Kidney (tissue), 13 donors: ENCODE measurements at regions not wholly inside any gene's neighbourhood (a gene's known extent, or its start where the extent isn't known, plus 50 kb on each side); places are given as distances from the start of the nearest gene placed in this dataset.

Source experiments
- DNase-seq, 5 donors: peaks; one replicate each; pipeline ENCODE4 v3.0.0-alpha.2; 2013 to 2020
- FAIRE-seq: peaks from 2 replicates; lab custom pipeline; 2012; peaks lifted over from hg19 to GRCh38; lab: Jason Lieb, UNC
- H3K27ac ChIP-seq, 2 donors: one replicate each; pipeline ENCODE4 v1.7.0; 2013; ENCODE audit warnings: low read depth in 2 of 2, low read length in 2 of 2, inconsistent platforms in 1 of 2
- H3K27me3 ChIP-seq: one replicate; pipeline ENCODE4 v1.7.1; 2013; ENCODE audit warnings: low read length, inconsistent platforms; ENCODE audit not compliant: control insufficient read depth, insufficient read depth
- H3K36me3 ChIP-seq, 3 donors: one replicate each; pipeline versions ENCODE4 v1.7.0 to v1.7.1; 2013; ENCODE audit warnings: low read length in 3 of 3, control low read depth in 1 of 3, inconsistent platforms in 1 of 3; ENCODE audit not compliant: insufficient read depth in 3 of 3, control insufficient read depth in 2 of 3
- H3K4me1 ChIP-seq, 3 donors: one replicate each; pipeline versions ENCODE4 v1.7.0 to v1.7.1; 2013; ENCODE audit warnings: low read length in 3 of 3, inconsistent platforms in 1 of 3, low read depth in 1 of 3; ENCODE audit not compliant: control insufficient read depth in 2 of 3, insufficient read depth in 2 of 3
- H3K4me3 ChIP-seq, 3 donors: one replicate each; pipeline versions ENCODE4 v1.7.0 to v1.8.1; 2013; ENCODE audit warnings: low read length in 3 of 3, control low read depth in 1 of 3, inconsistent platforms in 1 of 3
- H3K9ac ChIP-seq, 3 donors: one replicate each; pipeline versions ENCODE4 v1.7.0 to v1.7.1; 2013; ENCODE audit warnings: low read length in 3 of 3, control low read depth in 1 of 3, inconsistent platforms in 1 of 3
- H3K9me3 ChIP-seq, 3 donors: one replicate each; pipeline versions ENCODE4 v1.7.0 to v1.7.1; 2013; ENCODE audit warnings: low read length in 3 of 3, control low read depth in 1 of 3, inconsistent platforms in 1 of 3; ENCODE audit not compliant: control insufficient read depth in 2 of 3, insufficient read depth in 1 of 3
- intact Hi-C: fragments of 100-400 bp; cut with DNase I; formaldehyde crosslinking; loops from one replicate; pipeline ENCODE4 v1.11.1; 2022
- TF ChIP-seq, protein P1 (sequence below): IDR thresholded peaks from 3 replicates; pipeline ENCODE4 v1.5.1; 2012; ENCODE audit warnings: mild to moderate bottlenecking, moderate library complexity, borderline replicate concordance; ENCODE audit not compliant: insufficient read depth; ENCODE audit errors: extremely low read depth
- donor health status: control.
- donor health status: control.
- donor health status: control.
- donor health status: control.
- donor health status: control.
- donor health status: DM: yes; HTN: yes; CAD: no.
- donor health status: Normal renal cell carcinoma (clear cell type).

DNA sequence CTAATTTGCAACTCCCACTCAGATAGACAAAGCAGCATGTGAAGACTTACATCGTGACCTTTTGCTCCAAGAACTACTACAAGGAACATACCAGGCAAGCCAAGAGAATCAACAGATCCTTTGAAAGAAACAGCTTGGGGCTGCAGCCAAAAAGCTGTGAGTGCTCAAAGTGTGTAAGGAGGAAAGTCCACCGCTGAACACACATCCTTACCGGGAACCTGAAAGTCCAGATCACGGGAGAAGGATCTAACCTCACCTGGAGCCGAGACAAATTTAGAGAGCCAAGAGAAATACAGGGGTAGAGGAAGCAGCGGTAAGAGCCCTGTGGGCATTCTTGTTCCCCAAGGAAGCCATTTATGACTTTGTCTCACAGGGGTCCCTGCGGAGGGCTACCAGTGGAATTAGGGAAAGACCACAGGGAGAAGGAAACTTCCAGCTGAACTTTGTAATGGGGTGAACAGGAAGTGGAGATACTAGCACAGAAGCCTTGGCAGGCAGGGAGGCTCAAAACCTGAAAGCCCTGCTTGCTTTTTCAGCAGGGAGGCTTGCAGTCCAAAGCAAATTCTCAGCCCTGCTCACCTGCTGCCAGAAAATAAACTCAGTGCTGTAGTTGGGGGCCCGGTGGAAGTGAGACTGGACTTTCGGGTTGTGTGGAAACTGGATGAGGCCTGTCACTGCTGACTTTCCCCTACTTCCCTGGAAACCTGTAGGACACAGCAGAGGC lies 350.2 kb downstream of the DTWD2 start:
- Histone ChIP-seq H3K4me1 (no peaks in the 10 kb centered on the region), H3K27me3 (no peaks in the 10 kb centered on the region), H3K27ac (no peak overlapping the region), H3K9me3 (peaks cover 0 to 4% (median 2%) of the 10 kb centered on the region in 3 donors), H3K4me3 (no peak overlapping the region), H3K36me3 (no peaks in the 10 kb centered on the region), H3K9ac (no peak overlapping the region)
- TF ChIP-seq, protein P1, sequence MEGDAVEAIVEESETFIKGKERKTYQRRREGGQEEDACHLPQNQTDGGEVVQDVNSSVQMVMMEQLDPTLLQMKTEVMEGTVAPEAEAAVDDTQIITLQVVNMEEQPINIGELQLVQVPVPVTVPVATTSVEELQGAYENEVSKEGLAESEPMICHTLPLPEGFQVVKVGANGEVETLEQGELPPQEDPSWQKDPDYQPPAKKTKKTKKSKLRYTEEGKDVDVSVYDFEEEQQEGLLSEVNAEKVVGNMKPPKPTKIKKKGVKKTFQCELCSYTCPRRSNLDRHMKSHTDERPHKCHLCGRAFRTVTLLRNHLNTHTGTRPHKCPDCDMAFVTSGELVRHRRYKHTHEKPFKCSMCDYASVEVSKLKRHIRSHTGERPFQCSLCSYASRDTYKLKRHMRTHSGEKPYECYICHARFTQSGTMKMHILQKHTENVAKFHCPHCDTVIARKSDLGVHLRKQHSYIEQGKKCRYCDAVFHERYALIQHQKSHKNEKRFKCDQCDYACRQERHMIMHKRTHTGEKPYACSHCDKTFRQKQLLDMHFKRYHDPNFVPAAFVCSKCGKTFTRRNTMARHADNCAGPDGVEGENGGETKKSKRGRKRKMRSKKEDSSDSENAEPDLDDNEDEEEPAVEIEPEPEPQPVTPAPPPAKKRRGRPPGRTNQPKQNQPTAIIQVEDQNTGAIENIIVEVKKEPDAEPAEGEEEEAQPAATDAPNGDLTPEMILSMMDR, result no peak
- DNase-seq (no peak), FAIRE-seq (no peak)
- intact Hi-C loops, result no loop called here

DNA sequence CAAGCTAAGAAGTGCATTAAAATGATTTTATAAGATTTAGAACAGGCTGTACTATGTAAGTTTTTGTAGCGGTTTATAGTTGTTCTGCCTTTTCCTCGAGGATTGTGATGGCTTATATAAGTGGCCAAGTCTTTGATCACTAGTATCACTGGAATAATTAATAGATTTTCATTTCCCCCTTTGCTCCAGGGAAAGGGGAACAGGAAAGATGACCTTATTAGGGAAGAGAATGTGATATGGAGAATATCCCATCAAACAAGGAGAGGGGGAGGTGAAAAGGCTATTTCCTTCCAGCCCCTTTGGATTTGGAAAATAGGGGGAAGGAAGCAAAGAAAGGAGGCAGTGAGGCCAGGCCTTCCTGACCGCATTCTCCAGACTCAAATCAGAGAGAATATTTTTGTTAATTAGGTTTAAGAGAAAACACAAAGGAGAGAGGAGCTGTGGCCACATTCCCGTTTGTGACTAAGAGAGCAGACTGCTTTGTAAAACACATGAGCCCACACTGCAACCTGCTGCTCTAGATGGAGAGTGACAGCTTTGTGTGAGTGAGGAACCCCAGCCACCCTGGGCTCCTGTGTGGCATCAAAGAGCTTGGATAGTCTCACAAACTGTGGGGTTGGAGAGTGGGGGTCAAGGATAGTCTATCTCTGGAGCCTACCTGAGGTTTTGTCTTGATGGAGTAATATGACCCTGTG lies 359.5 kb downstream of the DTWD2 start:
- intact Hi-C loops, result no loop called here

DNA sequence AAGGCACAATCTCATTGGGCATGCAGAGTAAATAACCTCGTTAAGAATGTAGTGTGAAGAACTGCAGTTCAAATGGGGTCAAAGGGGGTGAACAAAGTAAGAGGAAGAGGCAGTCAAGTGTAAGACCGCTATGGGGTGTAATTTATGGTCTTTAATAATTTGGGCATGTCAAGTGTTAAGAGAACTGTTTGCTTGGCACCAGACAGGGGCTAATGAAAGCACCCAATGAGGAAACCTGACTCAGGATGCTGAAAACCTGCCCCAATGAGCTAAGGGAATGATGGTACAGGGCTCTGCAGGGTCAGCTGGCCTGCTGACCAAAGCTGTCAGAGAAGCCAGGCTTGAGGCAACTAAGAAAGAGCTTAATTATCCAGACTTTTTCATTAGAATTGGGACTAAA lies 368.1 kb downstream of the DTWD2 start:
- Histone ChIP-seq H3K9me3 (no peaks in the 10 kb centered on the region), H3K36me3 (no peaks in the 10 kb centered on the region), H3K4me3 (no peak overlapping the region), H3K27me3 (no peaks in the 10 kb centered on the region), H3K4me1 (no peaks in the 10 kb centered on the region), H3K27ac (no peak overlapping the region), H3K9ac (no peak overlapping the region)
- TF ChIP-seq, protein P1, result no peak
- FAIRE-seq, result no peak
- peak in 4 of 5 donors; percentile 60 to 87 (median 72) for DNase-seq
- intact Hi-C loops, result no loop called here

More for the DNA sequence above, 359.5 kb downstream of the DTWD2 start:
- TF ChIP-seq, protein P1, result no peak
- FAIRE-seq, result no peak
- Histone ChIP-seq H3K4me1 (no peaks in the 10 kb centered on the region), H3K9me3 (no peaks in the 10 kb centered on the region), H3K4me3 (no peak overlapping the region), H3K27ac (no peak overlapping the region), H3K36me3 (no peaks in the 10 kb centered on the region), H3K27me3 (no peaks in the 10 kb centered on the region), H3K9ac (no peak overlapping the region)
- no peak for DNase-seq
